SIG-M5 treated with dmso at 0.1 percent for 504 hours (cell line): ENCODE measurements at regions not wholly inside any gene's neighbourhood (a gene's known extent, or its start where the extent isn't known, plus 50 kb on each side); places are given as distances from the start of the nearest gene placed in this dataset.
"Not testable (repeated sequence)": the region's sequence is repeated elsewhere in the genome, so short reads cannot be mapped to it uniquely, and the experiment has no call there.

Source experiments
- DNase-seq: peaks from one replicate; lab custom pipeline; 2025; ENCODE audit not compliant: unreplicated experiment; lab: John Stamatoyannopoulos, UW

- no peak for DNase-seq
Observed at GRCh38 chr12:131287015-131287937, 333.6 kb downstream of the ADGRD1 start.

DNA sequence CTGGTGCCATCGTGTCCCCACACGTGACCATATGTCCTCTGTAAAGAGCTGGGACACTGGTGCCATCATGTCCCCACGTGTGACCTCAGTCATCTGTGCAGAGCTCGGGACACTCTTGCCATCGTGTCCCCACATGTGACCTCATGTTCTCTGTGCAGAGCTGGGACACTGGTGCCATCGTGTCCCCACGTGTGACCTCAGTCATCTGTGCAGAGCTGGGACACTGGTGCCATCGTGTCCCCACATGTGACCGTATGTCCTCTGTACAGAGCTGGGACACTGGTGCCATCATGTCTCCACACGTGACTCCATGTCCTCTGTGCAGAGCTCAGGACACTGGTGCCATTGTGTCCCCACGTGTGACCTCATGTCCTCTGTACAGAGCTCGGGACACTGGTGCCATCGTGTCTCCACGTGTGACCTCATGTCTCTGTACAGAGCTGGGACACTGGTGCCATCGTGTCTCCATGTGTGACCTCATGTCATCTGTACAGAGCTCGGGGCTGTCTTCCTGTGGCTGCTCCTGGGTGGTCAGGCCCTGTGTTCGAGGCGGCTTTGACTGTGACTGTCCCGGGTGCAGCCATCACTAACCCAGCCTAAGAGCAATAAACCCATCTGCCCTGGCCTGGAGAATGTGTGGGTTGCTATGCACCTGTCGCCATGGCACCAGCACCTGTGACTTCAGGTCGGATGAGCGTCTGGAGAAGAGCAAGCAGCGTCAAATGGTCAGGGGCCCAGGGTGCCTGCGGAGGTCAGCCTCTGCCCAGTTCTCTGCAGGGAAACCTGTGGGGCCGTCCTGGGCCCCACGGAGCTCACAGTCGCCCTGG is 334.4 kb downstream of the ADGRD1 start:
- no peak for DNase-seq

- not testable (repeated sequence) for DNase-seq
Observed at GRCh38 chr12:131288765-131289695, 335.3 kb downstream of the ADGRD1 start.

DNA sequence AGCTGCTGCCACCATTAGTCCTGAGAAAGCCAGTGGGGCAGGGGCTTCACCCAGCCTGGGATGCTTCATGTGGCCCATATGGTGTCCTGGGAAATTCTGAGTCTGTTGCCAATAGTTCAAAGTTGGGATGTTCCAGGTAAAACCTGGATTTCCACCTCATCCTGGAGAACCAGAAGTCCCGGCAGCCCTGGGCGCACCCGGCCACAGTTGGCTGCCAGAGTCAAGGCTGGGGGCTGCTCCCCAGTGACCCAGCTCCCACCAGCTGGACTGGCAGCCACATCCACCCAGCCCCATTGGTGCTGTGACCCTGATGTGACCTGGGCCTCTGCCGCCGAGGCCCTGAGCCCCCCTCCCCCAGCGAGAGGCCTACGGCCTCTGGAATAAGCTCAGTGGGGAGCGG is 336.1 kb downstream of the ADGRD1 start:
- not testable (repeated sequence) for DNase-seq

DNA sequence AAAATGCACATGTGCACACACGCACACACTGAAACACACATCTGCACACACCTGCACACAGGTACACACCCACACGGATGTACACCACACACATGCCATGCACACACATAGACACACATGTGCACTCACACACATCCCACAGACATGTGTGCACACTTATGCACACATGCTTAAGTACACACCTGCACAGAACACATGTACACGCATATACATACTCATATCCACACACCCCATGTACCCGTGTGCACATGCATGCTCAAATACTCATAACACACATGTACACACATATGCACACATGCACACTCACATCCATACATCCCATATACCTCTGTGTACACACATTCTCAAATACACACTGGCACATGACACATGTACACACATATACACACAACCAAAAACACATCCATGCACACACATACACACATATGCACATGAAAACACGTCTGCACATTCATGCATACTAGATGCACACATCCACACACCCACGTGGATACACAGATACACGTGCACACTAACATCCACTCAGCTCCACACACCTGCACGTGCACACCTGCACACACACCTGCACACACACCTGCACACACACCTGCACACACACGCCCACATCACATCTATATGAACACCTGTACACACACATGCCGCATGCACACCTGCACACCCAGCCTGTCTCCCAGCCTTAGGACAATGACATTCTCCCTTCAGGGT is 336.7 kb downstream of the ADGRD1 start:
- DNase-seq = no peak

- not testable (repeated sequence) for DNase-seq
Observed at GRCh38 chr12:131293071-131294015, 339.6 kb downstream of the ADGRD1 start.

GRCh38 chr12:131294716-131295115 is 341.0 kb downstream of the ADGRD1 start:
- not testable (repeated sequence) for DNase-seq

GRCh38 chr12:131295117-131295516 is 341.4 kb downstream of the ADGRD1 start:
- not testable (repeated sequence) for DNase-seq

- not testable (repeated sequence) for DNase-seq
Observed at GRCh38 chr12:131295559-131295958, 341.9 kb downstream of the ADGRD1 start.

DNA sequence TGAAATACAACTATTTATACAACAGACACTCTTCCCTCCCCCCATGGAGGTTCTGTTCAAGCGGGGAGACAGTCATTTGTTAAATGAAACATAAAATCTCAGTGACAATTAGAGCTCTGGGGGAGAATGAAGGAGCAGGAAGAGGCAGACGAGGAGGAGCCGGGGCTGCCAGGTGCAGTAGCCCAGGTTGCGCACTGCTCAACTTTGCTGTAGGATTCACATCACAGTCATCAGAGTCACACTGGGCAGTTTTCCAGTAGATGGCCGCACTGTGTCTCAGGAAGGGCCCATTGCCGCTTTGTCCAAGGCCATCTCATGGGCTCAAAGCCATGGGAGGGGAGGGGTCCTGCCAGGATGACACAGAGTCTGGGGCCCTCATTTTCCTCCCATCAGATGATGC is 342.4 kb downstream of the ADGRD1 start:
- not testable (repeated sequence) for DNase-seq

- DNase-seq = not testable (repeated sequence)
Observed at GRCh38 chr12:131296651-131297050, 342.9 kb downstream of the ADGRD1 start.

DNA sequence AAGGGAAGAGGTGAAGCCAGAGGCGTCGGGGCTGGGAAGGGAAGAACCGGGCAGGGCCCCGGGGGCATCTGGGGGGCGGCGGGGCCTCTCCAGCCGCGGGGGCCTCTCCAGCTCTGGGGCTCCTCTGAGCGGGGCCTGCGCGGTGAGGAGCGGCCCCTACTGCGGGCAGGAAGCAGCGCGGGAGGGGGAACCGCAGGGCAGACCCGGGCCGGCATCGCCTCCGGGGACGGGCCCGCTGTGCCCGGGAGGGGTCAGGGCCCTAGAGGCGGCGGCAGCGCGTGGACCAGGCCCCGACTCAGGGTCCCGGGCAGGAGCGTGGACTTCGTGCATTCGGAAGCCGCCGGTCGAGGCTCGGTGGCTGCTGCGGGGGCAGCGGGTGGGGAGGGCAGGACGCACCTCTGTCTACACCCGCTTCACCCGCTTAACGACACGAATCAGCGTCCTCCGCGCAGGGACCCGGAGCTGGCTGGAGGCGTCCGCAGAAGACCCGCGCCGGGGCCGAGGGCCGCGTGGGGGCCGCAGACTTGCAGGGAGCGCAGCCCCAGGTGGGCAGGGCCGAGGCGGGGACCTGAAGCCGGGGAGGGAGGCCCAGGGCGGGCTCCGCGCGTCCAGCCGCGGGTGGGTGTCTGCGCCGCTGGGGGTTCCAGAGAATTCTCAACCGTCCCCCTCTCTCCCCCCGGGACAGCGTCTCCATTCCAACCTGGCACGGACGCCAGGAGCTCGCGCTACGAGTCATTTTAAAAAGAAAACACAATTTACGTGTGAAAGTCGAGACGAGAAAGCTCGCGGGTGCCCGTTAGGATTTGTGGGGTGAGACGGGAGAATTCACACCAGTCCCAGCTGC is 345.0 kb downstream of the ADGRD1 start:
- not testable (repeated sequence) for DNase-seq

- not testable (repeated sequence) for DNase-seq
Observed at GRCh38 chr12:131299370-131299701, 345.6 kb downstream of the ADGRD1 start.

GRCh38 chr12:131303576-131303975 is 349.9 kb downstream of the ADGRD1 start:
- not testable (repeated sequence) for DNase-seq

DNA sequence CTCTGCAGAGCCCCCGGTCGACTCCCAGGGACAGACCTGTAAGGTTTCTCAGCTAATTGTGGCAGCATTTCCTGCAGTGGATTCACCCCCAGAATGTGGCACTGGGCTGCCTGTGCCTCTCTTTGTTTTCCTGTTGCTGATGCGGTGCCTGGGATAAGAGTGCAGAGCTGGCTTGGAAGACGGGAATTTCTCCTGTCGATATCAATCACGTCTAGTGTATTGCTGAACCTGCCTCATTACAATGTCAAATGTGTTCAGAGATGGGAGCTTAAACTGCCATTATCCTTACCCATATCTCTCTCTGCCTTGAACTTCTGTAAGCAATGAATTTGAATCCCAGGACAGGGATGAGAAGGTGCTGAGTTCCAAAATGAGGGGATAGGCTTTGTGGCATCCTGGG is 350.9 kb downstream of the ADGRD1 start:
- DNase-seq = not testable (repeated sequence)

DNA sequence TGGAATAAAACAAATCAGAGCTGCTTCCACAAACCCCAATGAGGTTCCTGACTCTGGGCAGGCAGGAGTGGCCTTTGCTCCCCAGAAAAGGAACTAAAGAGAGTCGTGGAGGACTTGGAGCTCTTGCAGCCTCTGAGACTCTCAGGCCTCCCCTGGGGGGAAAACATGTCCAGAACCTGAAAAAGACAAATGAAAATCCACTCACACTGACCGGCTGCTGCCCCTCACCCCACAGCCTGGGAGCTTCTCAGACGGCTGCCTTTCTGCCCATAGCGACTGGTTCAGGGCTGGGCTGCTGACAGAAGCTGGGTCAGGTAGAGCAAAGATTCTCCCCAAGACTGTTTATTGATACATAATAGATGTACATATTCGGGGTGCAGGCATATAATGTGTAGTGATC is 356.0 kb downstream of the ADGRD1 start:
- DNase-seq = no peak

GRCh38 chr12:131310227-131310969 is 356.7 kb downstream of the ADGRD1 start:
- DNase-seq = not testable (repeated sequence)
